Brain pericyte (primary cell): ENCODE measurements at regions not wholly inside any gene's neighbourhood (a gene's known extent, or its start where the extent isn't known, plus 50 kb on each side); places are given as distances from the start of the nearest gene placed in this dataset.

Source experiments
- DNase-seq: peaks from one replicate; pipeline ENCODE4 v3.0.0-alpha.2; 2012; ENCODE audit warnings: low read depth, low spot score

GRCh38 chr10:61148451-61148850 is 204.5 kb upstream of the RHOBTB1 start:
- DNase-seq: no peak

- no peak for DNase-seq
These were observed 199.0 kb upstream of the RHOBTB1 start for GRCh38 chr10:61142987-61143386.

- peak; percentile 44 for DNase-seq
These were observed 196.9 kb upstream of the RHOBTB1 start for GRCh38 chr10:61140765-61141392.

GRCh38 chr10:61139592-61139953 is 195.6 kb upstream of the RHOBTB1 start:
- no peak for DNase-seq

GRCh38 chr10:61138708-61139591 is 195.0 kb upstream of the RHOBTB1 start:
- no peak for DNase-seq

GRCh38 chr10:61136139-61136538 is 192.2 kb upstream of the RHOBTB1 start:
- no peak for DNase-seq

GRCh38 chr10:61135276-61135721 is 191.3 kb upstream of the RHOBTB1 start:
- DNase-seq: no peak

- no peak for DNase-seq
These were observed 186.4 kb upstream of the RHOBTB1 start for GRCh38 chr10:61130366-61130765.

- DNase-seq: no peak
These were observed 184.2 kb upstream of the RHOBTB1 start for GRCh38 chr10:61128196-61128595.

GRCh38 chr10:61125560-61126170 is 181.7 kb upstream of the RHOBTB1 start:
- no peak for DNase-seq

- DNase-seq: no peak
These were observed 181.0 kb upstream of the RHOBTB1 start for GRCh38 chr10:61124756-61125530.

- no peak for DNase-seq
These were observed 176.8 kb upstream of the RHOBTB1 start for GRCh38 chr10:61120805-61121204.

- DNase-seq: no peak
These were observed 175.6 kb upstream of the RHOBTB1 start for GRCh38 chr10:61119573-61119972.

GRCh38 chr10:61115897-61116296 is 171.9 kb upstream of the RHOBTB1 start:
- no peak for DNase-seq

- DNase-seq: no peak
These were observed 168.8 kb upstream of the RHOBTB1 start for GRCh38 chr10:61112771-61113170.

GRCh38 chr10:61110936-61111335 is 167.0 kb upstream of the RHOBTB1 start:
- DNase-seq: peak; percentile 15

GRCh38 chr10:61110188-61110844 is 166.3 kb upstream of the RHOBTB1 start:
- peak; percentile 38 for DNase-seq

GRCh38 chr10:61108915-61109314 is 164.9 kb upstream of the RHOBTB1 start:
- no peak for DNase-seq

GRCh38 chr10:61100887-61101286 is 156.9 kb upstream of the RHOBTB1 start:
- DNase-seq: no peak

- DNase-seq: no peak
These were observed 155.8 kb upstream of the RHOBTB1 start for GRCh38 chr10:61099756-61100155.

- DNase-seq: no peak
These were observed 155.0 kb upstream of the RHOBTB1 start for GRCh38 chr10:61098966-61099365.
